ENCODE measurements at regions not wholly inside any gene's neighbourhood (a gene's known extent, or its start where the extent isn't known, plus 50 kb on each side); places are given as distances from the start of the nearest gene placed in this dataset.

- H3K36me3 ChIP-seq: no peaks in the 10 kb centered on the region
- no peaks in the 10 kb centered on the region for H3K4me1 ChIP-seq (ENCODE audit: control insufficient read depth in 1 of 2, low read depth in 2 of 2)
- ATAC-seq (ENCODE audit: insufficient number of reproducible peaks, low FRiP score, low read depth): no peak
- TF ChIP-seq CTCF (IDR thresholded peaks at IDR 0.05): no peak
- H3K4me3 ChIP-seq: no peak overlapping the region
- no peaks in the 10 kb centered on the region for H3K27me3 ChIP-seq (replicated peaks; ENCODE audit: insufficient read depth)
- H3K27ac ChIP-seq: no peak overlapping the region
- H3K9me3 ChIP-seq: no peaks in the 10 kb centered on the region
- no peak for DNase-seq (ENCODE audit: low spot score)
These were observed 156.4 kb upstream of the MTPN start for GRCh38 chr7:136133551-136133950.

- no peak for TF ChIP-seq CTCF (IDR thresholded peaks at IDR 0.05)
- ATAC-seq (ENCODE audit: insufficient number of reproducible peaks, low FRiP score, low read depth): no peak
- Histone ChIP-seq H3K27me3 (replicated peaks; ENCODE audit: insufficient read depth) (no peaks in the 10 kb centered on the region), H3K9me3 (no peaks in the 10 kb centered on the region), H3K4me3 (no peak overlapping the region), H3K36me3 (no peaks in the 10 kb centered on the region), H3K4me1 (ENCODE audit: control insufficient read depth in 1 of 2, low read depth in 2 of 2) (no peaks in the 10 kb centered on the region), H3K27ac (no peak overlapping the region)
- DNase-seq (ENCODE audit: low spot score): no peak
These were observed 154.1 kb upstream of the MTPN start for GRCh38 chr7:136131304-136131630.

- no peaks in the 10 kb centered on the region for H3K9me3 ChIP-seq
- H3K4me3 ChIP-seq: no peak overlapping the region
- DNase-seq (ENCODE audit: low spot score): no peak
- H3K36me3 ChIP-seq: no peaks in the 10 kb centered on the region
- H3K27me3 ChIP-seq (replicated peaks; ENCODE audit: insufficient read depth): no peaks in the 10 kb centered on the region
- TF ChIP-seq CTCF (IDR thresholded peaks at IDR 0.05): no peak
- no peak for ATAC-seq (ENCODE audit: insufficient number of reproducible peaks, low FRiP score, low read depth)
- no peak overlapping the region for H3K27ac ChIP-seq
- no peaks in the 10 kb centered on the region for H3K4me1 ChIP-seq (ENCODE audit: control insufficient read depth in 1 of 2, low read depth in 2 of 2)
These were observed 153.5 kb upstream of the MTPN start for GRCh38 chr7:136130511-136131303.

- no peaks in the 10 kb centered on the region for H3K27me3 ChIP-seq (replicated peaks; ENCODE audit: insufficient read depth)
- no peaks in the 10 kb centered on the region for H3K36me3 ChIP-seq
- H3K9me3 ChIP-seq: no peaks in the 10 kb centered on the region
- no peak for TF ChIP-seq CTCF (IDR thresholded peaks at IDR 0.05)
- ATAC-seq (ENCODE audit: insufficient number of reproducible peaks, low FRiP score, low read depth) (no peak), DNase-seq (ENCODE audit: low spot score) (no peak)
- no peaks in the 10 kb centered on the region for H3K4me1 ChIP-seq (ENCODE audit: control insufficient read depth in 1 of 2, low read depth in 2 of 2)
- no peak overlapping the region for H3K4me3 ChIP-seq
- no peak overlapping the region for H3K27ac ChIP-seq
These were observed 150.9 kb upstream of the MTPN start for GRCh38 chr7:136128050-136128449.

GRCh38 chr7:136123352-136123751, 146.2 kb upstream of the MTPN start:
- Histone ChIP-seq H3K36me3 (no peaks in the 10 kb centered on the region), H3K27ac (no peak overlapping the region), H3K4me3 (no peak overlapping the region), H3K9me3 (no peaks in the 10 kb centered on the region), H3K4me1 (ENCODE audit: control insufficient read depth in 1 of 2, low read depth in 2 of 2) (no peaks in the 10 kb centered on the region), H3K27me3 (replicated peaks; ENCODE audit: insufficient read depth) (no peaks in the 10 kb centered on the region)
- TF ChIP-seq CTCF (IDR thresholded peaks at IDR 0.05): no peak
- ATAC-seq (ENCODE audit: insufficient number of reproducible peaks, low FRiP score, low read depth): no peak
- no peak for DNase-seq (ENCODE audit: low spot score)
